DOHH2 (cell line): ENCODE measurements at regions not wholly inside any gene's neighbourhood (a gene's known extent, or its start where the extent isn't known, plus 50 kb on each side); places are given as distances from the start of the nearest gene placed in this dataset.

Experiments used
- CTCF ChIP-seq: fragments of 200-600 bp; sonication (generic); IDR thresholded peaks from one replicate; pipeline ENCODE4 v1.5.1; 2014; ENCODE audit warnings: antibody characterized with exemption, mild to moderate bottlenecking, low read depth, low read length; ENCODE audit not compliant: poor library complexity, severe bottlenecking
- EZH2phosphoT487 ChIP-seq: fragments of 200-600 bp; sonication (generic); IDR thresholded peaks from 2 replicates; pipeline ENCODE4 v1.6.1; 2017; ENCODE audit warnings: borderline replicate concordance, mild to moderate bottlenecking, antibody characterized with exemption, low read length, moderate library complexity, mixed read lengths

GRCh38 chr15:52866698-52867097 lies 76.6 kb upstream of the ONECUT1 start:
- TF ChIP-seq CTCF, result no peak
- no peak for TF ChIP-seq EZH2phosphoT487
